HFFc6 (cell line): ENCODE measurements at regions not wholly inside any gene's neighbourhood (a gene's known extent, or its start where the extent isn't known, plus 50 kb on each side); places are given as distances from the start of the nearest gene placed in this dataset.

Experiments used
- DNase-seq: peaks from one replicate; pipeline ENCODE4 v3.0.0-alpha.2; 2018
- H3K27ac Mint-ChIP-seq: 2 replicates; pipeline ENCODE4 v1.8.0; 2020; ENCODE audit warnings: mild to moderate bottlenecking, mixed read lengths
- H3K27me3 Mint-ChIP-seq: 2 replicates; pipeline ENCODE4 v1.8.0; 2021; ENCODE audit warnings: mild to moderate bottlenecking, moderate library complexity, mixed read lengths; ENCODE audit not compliant: insufficient read depth
- H3K36me3 Mint-ChIP-seq: 2 replicates; pipeline ENCODE4 v1.8.0; 2021; ENCODE audit warnings: low read depth, mixed read lengths
- H3K4me1 Mint-ChIP-seq: 2 replicates; pipeline ENCODE4 v1.8.0; 2020; ENCODE audit warnings: low read depth, mixed read lengths
- H3K4me3 Mint-ChIP-seq: 2 replicates; pipeline ENCODE4 v1.8.0; 2020; ENCODE audit warnings: mild to moderate bottlenecking, moderate library complexity, mixed read lengths
- H3K9me3 Mint-ChIP-seq: 2 replicates; pipeline ENCODE4 v1.8.0; 2020; ENCODE audit warnings: mild to moderate bottlenecking, mixed read lengths
- TF ChIP-seq, protein P1 (sequence below): fragments of 200-600 bp; sonication (generic); IDR thresholded peaks from 2 replicates; pipeline ENCODE4 v1.5.0; 2021; ENCODE audit warnings: antibody characterized with exemption, mild to moderate bottlenecking

DNA sequence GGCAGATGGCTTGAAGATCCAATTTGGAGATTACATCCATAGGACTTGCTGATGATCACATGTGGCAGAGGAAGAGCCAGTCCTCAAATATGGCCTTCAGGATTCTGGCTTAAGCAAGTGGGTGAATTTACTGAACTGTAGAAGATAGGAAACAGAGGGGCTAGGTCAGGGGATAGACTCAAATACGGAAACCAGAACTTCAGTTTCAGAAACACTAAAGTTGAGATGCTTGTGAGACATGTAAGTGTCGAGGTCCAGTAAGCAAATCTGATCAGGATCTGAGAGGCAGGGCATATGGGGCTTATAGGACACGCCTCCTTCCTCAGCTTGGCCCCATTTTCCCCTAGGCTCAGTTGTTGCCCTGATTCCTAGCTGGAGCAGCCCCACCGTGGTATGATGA, 107.7 kb downstream of the LBH start:
- peaks cover 5% of the 10 kb centered on the region; the same call in 1 of the 2 replicates for H3K36me3 Mint-ChIP-seq
- no peak overlapping the region for H3K27ac Mint-ChIP-seq
- peaks cover 16% of the 10 kb centered on the region for H3K9me3 Mint-ChIP-seq
- H3K4me3 Mint-ChIP-seq = no peak overlapping the region
- H3K27me3 Mint-ChIP-seq = peaks cover 2% of the 10 kb centered on the region
- H3K4me1 Mint-ChIP-seq = peaks cover 22% of the 10 kb centered on the region
- no peak for DNase-seq
- TF ChIP-seq, protein P1, sequence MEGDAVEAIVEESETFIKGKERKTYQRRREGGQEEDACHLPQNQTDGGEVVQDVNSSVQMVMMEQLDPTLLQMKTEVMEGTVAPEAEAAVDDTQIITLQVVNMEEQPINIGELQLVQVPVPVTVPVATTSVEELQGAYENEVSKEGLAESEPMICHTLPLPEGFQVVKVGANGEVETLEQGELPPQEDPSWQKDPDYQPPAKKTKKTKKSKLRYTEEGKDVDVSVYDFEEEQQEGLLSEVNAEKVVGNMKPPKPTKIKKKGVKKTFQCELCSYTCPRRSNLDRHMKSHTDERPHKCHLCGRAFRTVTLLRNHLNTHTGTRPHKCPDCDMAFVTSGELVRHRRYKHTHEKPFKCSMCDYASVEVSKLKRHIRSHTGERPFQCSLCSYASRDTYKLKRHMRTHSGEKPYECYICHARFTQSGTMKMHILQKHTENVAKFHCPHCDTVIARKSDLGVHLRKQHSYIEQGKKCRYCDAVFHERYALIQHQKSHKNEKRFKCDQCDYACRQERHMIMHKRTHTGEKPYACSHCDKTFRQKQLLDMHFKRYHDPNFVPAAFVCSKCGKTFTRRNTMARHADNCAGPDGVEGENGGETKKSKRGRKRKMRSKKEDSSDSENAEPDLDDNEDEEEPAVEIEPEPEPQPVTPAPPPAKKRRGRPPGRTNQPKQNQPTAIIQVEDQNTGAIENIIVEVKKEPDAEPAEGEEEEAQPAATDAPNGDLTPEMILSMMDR = no peak

DNA sequence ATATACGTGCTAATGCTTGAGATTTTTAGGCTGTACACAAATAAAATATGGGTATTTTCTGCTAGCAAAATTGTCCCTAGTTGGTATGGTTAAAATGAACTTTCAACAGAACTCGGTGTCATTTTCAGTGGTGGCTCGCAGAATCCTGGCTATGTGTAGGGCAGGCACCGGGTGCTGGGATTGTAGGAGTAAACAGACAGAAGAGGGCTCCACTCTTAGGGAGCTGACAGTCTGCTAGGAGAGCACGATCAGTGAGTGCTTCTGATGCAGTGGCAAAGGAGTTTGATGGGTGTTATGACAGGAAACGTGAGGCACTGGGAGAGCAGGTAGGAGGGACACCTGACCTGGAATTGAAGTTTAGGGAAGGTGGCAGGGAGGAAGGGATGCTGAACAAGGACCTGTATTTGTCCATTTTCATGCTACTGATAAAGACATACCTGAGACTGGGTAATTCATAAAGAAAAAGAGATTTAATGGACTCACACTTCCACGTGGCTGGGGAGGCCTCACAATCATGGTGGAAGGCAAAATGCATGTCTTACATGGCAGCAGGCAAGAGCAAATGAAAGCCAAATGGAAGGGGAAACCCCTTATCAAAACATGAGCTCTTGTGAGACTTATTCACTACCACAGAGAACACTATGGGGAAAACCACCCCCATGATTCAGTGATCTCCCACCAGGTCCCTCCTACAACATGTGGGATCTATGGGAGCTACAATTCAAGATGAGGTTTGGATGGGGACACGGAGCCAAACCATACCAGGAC, 105.4 kb upstream of the LCLAT1 start:
- H3K9me3 Mint-ChIP-seq = peaks cover 16% of the 10 kb centered on the region
- H3K36me3 Mint-ChIP-seq = peaks cover 5% of the 10 kb centered on the region; the same call in 1 of the 2 replicates

DNA sequence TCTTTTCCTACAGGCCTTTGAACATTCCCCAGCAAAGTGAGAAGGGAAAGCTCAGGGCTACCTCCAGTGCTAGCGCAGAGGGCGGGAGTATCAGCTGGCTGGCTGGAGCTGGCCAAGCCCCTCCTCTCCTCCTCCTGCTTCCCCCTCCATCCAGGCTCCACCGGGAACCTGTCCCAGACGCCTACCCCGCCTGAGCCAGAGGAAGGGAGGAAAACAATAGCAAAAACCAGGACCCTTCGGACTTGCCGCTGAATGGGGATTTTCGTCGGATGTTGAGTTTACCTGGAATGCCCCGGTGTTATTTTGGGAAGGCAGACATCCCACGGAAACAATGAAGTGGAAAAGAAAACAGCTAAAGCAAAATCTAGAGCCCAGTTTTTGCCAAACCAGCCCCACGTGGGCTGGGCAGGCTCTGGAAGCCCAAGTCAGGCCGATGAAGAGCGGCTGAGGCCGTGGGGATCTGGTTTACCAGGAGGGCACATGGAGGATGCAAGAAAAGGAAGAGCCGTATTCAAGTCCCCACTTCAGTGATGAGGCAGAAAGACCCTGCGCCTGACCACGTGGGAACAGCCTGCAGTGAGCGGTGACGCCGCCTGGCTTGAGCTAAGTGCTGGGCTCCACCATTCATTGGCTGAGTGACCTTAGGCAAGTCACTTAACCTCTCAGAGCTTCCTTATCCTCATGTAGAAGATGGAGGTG, 100.4 kb upstream of the LCLAT1 start:
- Mint-ChIP-seq H3K27me3 (peaks cover 2% of the 10 kb centered on the region; the same call in 1 of the 2 replicates), H3K4me3 (no peak overlapping the region), H3K36me3 (peaks cover 5% of the 10 kb centered on the region; the same call in 1 of the 2 replicates), H3K4me1 (no peaks in the 10 kb centered on the region), H3K9me3 (peaks cover 16% of the 10 kb centered on the region), H3K27ac (no peak overlapping the region)
- DNase-seq = no peak
- TF ChIP-seq, protein P1 = no peak

More for the DNA sequence above, 105.4 kb upstream of the LCLAT1 start:
- Mint-ChIP-seq H3K4me3 (no peak overlapping the region), H3K4me1 (peaks cover 8% of the 10 kb centered on the region), H3K27me3 (peaks cover 4% of the 10 kb centered on the region), H3K27ac (no peak overlapping the region)
- DNase-seq = no peak
- TF ChIP-seq, protein P1 = no peak

DNA sequence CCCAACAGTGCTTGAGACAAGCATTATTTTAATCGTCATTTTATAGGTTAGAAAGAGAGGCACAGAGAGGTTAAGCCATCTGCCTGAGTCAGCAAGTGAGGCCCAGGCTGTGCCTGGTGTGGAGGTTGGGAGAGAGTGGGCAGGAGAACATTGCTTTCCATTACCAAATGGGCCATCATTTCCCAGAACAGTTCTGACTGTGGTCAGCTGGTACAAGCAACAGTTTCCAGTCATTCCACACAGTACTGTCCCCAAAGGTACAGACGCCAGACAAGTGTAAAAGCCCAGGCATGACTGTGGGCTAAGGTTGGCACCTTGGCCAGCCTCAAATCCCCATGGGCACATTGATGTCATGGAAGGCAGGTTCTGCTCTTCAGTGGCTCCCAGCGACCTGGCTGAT, 98.2 kb upstream of the LCLAT1 start:
- Mint-ChIP-seq H3K4me3 (no peak overlapping the region), H3K9me3 (peaks cover 2% of the 10 kb centered on the region), H3K27me3 (peaks cover 2% of the 10 kb centered on the region; the same call in 1 of the 2 replicates), H3K4me1 (no peaks in the 10 kb centered on the region), H3K27ac (no peak overlapping the region), H3K36me3 (no peaks in the 10 kb centered on the region)
- no peak for DNase-seq
- TF ChIP-seq, protein P1 = no peak

DNA sequence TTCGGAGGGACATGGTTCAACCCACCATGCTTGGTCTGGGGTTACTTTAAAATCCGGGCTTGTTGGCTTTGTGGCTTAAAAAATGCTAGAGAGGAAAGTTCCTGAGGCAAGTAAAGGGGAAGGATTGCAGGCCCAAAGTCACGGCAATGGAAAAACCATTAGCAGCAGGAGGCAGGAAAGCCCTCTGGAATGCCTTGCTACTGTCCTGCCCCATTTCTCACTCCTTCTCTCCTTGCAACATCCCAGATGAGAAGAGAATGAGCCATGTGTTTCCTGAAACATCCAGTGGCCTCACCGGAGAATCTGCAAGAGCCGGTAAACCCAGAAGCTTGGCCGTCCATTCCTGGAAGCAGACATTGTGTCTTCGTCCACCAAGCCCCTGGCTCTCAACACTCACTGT, 97.4 kb upstream of the LCLAT1 start:
- H3K9me3 Mint-ChIP-seq = no peaks in the 10 kb centered on the region
- H3K27me3 Mint-ChIP-seq = peaks cover 2% of the 10 kb centered on the region; the same call in 1 of the 2 replicates
- H3K36me3 Mint-ChIP-seq = no peaks in the 10 kb centered on the region
- TF ChIP-seq, protein P1 = no peak
- H3K4me3 Mint-ChIP-seq = no peak overlapping the region
- no peak for DNase-seq
- H3K27ac Mint-ChIP-seq = no peak overlapping the region
- H3K4me1 Mint-ChIP-seq = peaks cover 7% of the 10 kb centered on the region
